ENCODE measurements at regions not wholly inside any gene's neighbourhood (a gene's known extent, or its start where the extent isn't known, plus 50 kb on each side); places are given as distances from the start of the nearest gene placed in this dataset.
"Not testable (repeated sequence)": the region's sequence is repeated elsewhere in the genome, so short reads cannot be mapped to it uniquely, and the experiment has no call there.

DNA sequence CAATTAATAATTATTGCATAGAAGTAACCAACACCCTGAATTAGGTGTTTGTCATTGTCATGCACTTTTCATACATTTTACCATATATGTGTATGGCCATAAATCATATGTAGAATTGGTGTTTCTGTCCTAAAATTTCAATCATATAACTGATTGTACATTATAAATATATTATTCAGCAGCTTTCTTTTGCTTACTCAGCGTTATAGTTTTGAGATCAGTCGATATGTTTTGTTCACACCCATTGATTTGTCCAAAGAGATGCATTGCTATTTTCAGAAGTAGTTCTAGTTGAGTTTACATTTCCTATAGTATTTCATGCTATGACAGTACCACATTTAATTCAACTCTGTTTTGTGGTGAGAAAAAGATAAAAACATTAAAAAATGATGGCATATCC, 50.5 kb upstream of the PARP4 start:
- Mint-ChIP-seq H3K27ac (no peak overlapping the region), H3K4me1 (peaks cover 8 to 11% (median 10%) of the 10 kb centered on the region in 3 donors), H3K27me3 (peaks cover 35 to 53% of the 10 kb centered on the region in 2 donors), H3K9me3 (no peaks in the 10 kb centered on the region), H3K36me3 (no peaks in the 10 kb centered on the region), H3K4me3 (no peak overlapping the region)
- no peaks in the 10 kb centered on the region for H3K9me3 ChIP-seq (ENCODE audit: low read length)
- H3K36me3 ChIP-seq (ENCODE audit: insufficient read depth, low read length), result no peaks in the 10 kb centered on the region
- no peak overlapping the region for H3K4me3 ChIP-seq (ENCODE audit: low read length)
- CTCF ChIA-PET, result no interaction called here
- H3K27ac ChIP-seq (ENCODE audit: low read depth, low read length), result no peak overlapping the region
- no peaks in the 10 kb centered on the region for H3K27me3 ChIP-seq (ENCODE audit: insufficient read depth, low read length, poor library complexity, severe bottlenecking)
- H3K4me1 ChIP-seq (ENCODE audit: insufficient read depth, low read length), result no peaks in the 10 kb centered on the region
- POLR2A ChIA-PET, result no interaction called here
- DNase-seq, result no peak

DNA sequence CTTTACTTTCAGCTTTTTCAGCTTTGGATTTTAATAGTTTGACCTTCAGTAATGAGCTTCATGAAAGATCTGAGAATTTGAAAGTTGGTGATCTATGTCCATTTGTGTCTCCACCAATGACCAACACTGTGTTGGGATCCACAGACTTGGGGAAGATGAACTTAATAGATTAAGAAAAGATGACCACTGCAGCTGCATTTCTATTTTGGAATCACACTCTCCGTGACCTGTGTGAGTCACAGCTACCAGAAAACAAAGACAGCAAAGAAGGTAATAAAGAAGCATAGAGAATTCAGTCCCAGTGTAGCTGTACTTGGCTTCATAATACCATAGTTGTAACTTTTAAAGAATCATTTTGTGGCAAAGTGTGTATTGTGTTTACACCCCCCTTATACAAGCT, 51.4 kb upstream of the PARP4 start:
- Mint-ChIP-seq H3K27me3 (peaks cover 34 to 46% of the 10 kb centered on the region in 2 donors), H3K4me1 (peaks cover 8 to 11% (median 10%) of the 10 kb centered on the region in 3 donors)
- H3K27me3 ChIP-seq (ENCODE audit: insufficient read depth, low read length, poor library complexity, severe bottlenecking); H3K36me3 Mint-ChIP-seq; H3K9me3 ChIP-seq (ENCODE audit: low read length); H3K36me3 ChIP-seq (ENCODE audit: insufficient read depth, low read length); POLR2A ChIA-PET; H3K27ac ChIP-seq (ENCODE audit: low read depth, low read length); H3K9me3 Mint-ChIP-seq; H3K27ac Mint-ChIP-seq; H3K4me1 ChIP-seq (ENCODE audit: insufficient read depth, low read length); H3K4me3 Mint-ChIP-seq; DNase-seq; H3K4me3 ChIP-seq (ENCODE audit: low read length): not testable (repeated sequence)
- CTCF ChIA-PET, result interaction anchor here (1.1 kb wide), 1 partner anchor 10 kb away, joined by 4 read pairs; no protein-coding TSS in a partner anchor

DNA sequence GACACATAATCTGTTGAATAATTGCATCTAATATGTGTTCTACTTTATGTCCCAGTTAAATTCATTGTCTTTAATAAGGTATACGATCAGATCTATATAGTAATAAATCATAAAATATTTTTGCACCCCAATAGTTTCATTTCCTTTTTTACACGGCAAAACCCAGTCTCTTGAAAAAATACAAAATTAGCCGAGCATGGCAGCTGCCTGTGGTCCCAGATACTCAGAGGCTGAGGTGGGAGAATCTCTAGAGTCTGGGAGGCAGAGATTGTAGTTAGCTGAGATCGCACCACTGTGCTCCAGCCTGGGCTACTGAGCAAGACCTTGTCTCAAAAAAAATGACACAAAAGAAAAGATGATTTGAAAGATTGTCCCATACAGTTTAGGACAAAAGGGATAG, 52.3 kb upstream of the PARP4 start:
- H3K27ac Mint-ChIP-seq, result no peak overlapping the region
- Histone ChIP-seq H3K36me3 (ENCODE audit: insufficient read depth, low read length) (no peaks in the 10 kb centered on the region), H3K4me1 (ENCODE audit: insufficient read depth, low read length) (no peaks in the 10 kb centered on the region), H3K9me3 (ENCODE audit: low read length) (no peaks in the 10 kb centered on the region), H3K27ac (ENCODE audit: low read depth, low read length) (no peak overlapping the region), H3K27me3 (ENCODE audit: insufficient read depth, low read length, poor library complexity, severe bottlenecking) (no peaks in the 10 kb centered on the region), H3K4me3 (ENCODE audit: low read length) (no peak overlapping the region)
- ChIA-PET CTCF (no interaction called here), POLR2A (no interaction called here)
- peaks cover 25 to 43% of the 10 kb centered on the region in 2 donors for H3K27me3 Mint-ChIP-seq
- H3K9me3 Mint-ChIP-seq, result no peaks in the 10 kb centered on the region
- no peaks in the 10 kb centered on the region for H3K36me3 Mint-ChIP-seq
- DNase-seq, result no peak
- no peak overlapping the region for H3K4me3 Mint-ChIP-seq
- H3K4me1 Mint-ChIP-seq, result peaks cover under 1 to 3% (median under 1%) of the 10 kb centered on the region in 3 donors

DNA sequence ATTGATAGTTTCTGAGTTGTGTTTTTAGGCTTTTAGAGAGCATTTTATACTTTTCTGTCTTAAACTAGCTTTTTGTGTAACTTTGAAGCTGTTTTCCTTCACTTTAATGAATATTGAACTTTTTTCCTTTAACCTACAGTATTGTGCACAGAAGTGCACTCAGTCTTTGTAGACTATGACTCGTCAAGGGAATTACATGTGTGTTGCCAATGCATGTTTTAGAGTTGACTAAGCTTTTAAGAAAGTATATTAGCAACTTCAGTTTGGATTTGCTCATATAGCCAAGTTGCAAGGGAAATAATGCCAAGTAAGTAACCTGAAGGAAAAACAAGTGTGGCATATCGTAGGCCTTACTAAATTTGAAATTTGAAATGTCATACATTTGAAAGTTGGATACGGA, 55.0 kb upstream of the PARP4 start:
- H3K9me3 ChIP-seq (ENCODE audit: low read length); H3K27ac Mint-ChIP-seq; POLR2A ChIA-PET; H3K4me3 Mint-ChIP-seq; H3K36me3 Mint-ChIP-seq; DNase-seq; H3K4me1 Mint-ChIP-seq; H3K4me1 ChIP-seq (ENCODE audit: insufficient read depth, low read length); H3K9me3 Mint-ChIP-seq; H3K27me3 ChIP-seq (ENCODE audit: insufficient read depth, low read length, poor library complexity, severe bottlenecking); H3K27ac ChIP-seq (ENCODE audit: low read depth, low read length); H3K36me3 ChIP-seq (ENCODE audit: insufficient read depth, low read length); H3K4me3 ChIP-seq (ENCODE audit: low read length): not testable (repeated sequence)
- CTCF ChIA-PET, result interaction anchor here (0.8 kb wide), 1 partner anchor 12 kb away, joined by 3 read pairs; no protein-coding TSS in a partner anchor
- H3K27me3 Mint-ChIP-seq, result peaks cover 23 to 42% of the 10 kb centered on the region in 2 donors

DNA sequence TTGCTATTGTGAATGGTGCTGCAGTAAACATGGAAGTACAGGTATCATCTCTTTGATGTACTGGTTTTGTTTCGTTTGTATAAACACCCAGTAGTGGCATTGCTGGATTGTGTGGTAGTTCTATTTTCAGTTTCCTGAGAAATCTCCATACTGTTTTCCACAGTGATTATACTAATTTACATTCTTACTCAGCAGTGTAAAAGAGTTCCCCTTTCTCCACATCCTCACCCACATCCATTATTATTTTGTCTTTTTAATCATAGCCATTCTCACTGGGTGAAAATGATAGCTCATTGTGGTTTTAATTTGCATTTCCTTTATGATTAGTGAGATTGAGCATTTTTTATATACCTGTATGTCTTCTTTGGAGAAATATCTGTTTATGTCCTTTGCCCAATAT, 62.3 kb upstream of the PARP4 start:
- Histone ChIP-seq H3K9me3 (ENCODE audit: low read length) (no peaks in the 10 kb centered on the region), H3K4me3 (ENCODE audit: low read length) (no peak overlapping the region), H3K27me3 (ENCODE audit: insufficient read depth, low read length, poor library complexity, severe bottlenecking) (no peaks in the 10 kb centered on the region), H3K4me1 (ENCODE audit: insufficient read depth, low read length) (no peaks in the 10 kb centered on the region), H3K27ac (ENCODE audit: low read depth, low read length) (no peak overlapping the region), H3K36me3 (ENCODE audit: insufficient read depth, low read length) (no peaks in the 10 kb centered on the region)
- Mint-ChIP-seq H3K27ac (no peak overlapping the region), H3K4me3 (no peak overlapping the region), H3K9me3 (peaks cover 10 to 16% (median 11%) of the 10 kb centered on the region in 5 donors), H3K27me3 (peaks cover 7 to 19% of the 10 kb centered on the region in 2 donors), H3K4me1 (no peaks in the 10 kb centered on the region), H3K36me3 (peaks cover 0 to 13% (median 4%) of the 10 kb centered on the region in 3 donors)
- POLR2A ChIA-PET, result no interaction called here
- CTCF ChIA-PET, result no interaction called here
- no peak for DNase-seq

DNA sequence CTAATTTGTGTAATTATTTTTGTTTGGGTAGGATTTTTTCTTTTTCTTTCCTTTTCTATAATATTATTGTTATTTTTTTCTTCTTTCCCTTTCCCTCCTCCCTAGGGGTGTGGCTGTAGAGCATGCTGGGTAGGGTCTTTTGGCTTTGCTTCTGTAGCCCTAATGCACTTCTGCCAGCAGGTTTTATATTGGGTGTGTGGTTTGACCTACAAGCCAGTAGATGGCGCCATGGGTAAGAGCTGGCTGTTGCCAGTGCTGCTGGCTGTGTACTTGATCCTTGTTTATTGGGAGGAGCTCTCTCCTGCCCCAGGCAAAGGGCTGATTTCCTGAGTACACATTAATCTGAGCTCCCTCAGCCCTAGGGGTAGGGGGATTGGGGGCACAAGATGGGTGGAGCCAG, 67.7 kb upstream of the PARP4 start:
- POLR2A ChIA-PET; H3K27me3 Mint-ChIP-seq; H3K9me3 ChIP-seq (ENCODE audit: low read length); H3K4me1 ChIP-seq (ENCODE audit: insufficient read depth, low read length); H3K27ac Mint-ChIP-seq; H3K27ac ChIP-seq (ENCODE audit: low read depth, low read length); H3K27me3 ChIP-seq (ENCODE audit: insufficient read depth, low read length, poor library complexity, severe bottlenecking); H3K4me3 ChIP-seq (ENCODE audit: low read length); H3K36me3 ChIP-seq (ENCODE audit: insufficient read depth, low read length): not testable (repeated sequence)
- peak in 2 of 5 donors; percentile 33 to 34 for DNase-seq
- CTCF ChIA-PET, result interaction anchor here (0.8 to 3.5 kb wide), 11 partner anchors 11 to 388 kb away, joined by 3 to 16 read pairs (median 4); no protein-coding TSS in a partner anchor
- Mint-ChIP-seq H3K4me3 (peak overlapping the region in 1 of 7 donors; percentile 37), H3K4me1 (peaks cover 4 to 27% (median 17%) of the 10 kb centered on the region in 3 donors), H3K36me3 (peaks cover 0 to 12% (median 4%) of the 10 kb centered on the region in 3 donors), H3K9me3 (peaks cover 10 to 12% (median 11%) of the 10 kb centered on the region in 5 donors)

DNA sequence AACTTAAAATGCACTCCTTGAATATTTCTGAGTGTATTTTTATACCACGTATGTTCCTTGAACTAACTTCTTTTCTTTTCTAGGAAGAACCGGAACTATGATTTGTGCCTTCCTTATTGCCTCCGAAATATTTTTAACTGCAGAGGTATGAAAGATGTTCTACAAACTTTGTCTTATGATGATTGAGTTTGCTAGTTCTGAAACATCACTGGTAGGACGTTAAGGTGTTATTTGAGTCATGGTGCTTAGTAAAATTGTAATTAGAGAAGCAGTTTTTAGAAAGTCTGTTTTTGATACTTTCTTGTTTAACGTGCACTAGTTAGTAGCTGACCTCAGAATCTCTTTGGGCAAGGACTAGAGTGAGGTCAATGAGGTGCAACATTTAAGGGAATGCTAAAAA, 69.0 kb upstream of the PARP4 start:
- Mint-ChIP-seq H3K4me1 (peaks cover 4 to 27% (median 17%) of the 10 kb centered on the region in 3 donors), H3K4me3 (peak overlapping the region in 3 of 7 donors; percentile 19 to 59 (median 49))
- H3K4me3 ChIP-seq (ENCODE audit: low read length); H3K9me3 Mint-ChIP-seq; H3K27me3 ChIP-seq (ENCODE audit: insufficient read depth, low read length, poor library complexity, severe bottlenecking); POLR2A ChIA-PET; H3K9me3 ChIP-seq (ENCODE audit: low read length); H3K36me3 ChIP-seq (ENCODE audit: insufficient read depth, low read length); H3K27me3 Mint-ChIP-seq; H3K27ac Mint-ChIP-seq; H3K4me1 ChIP-seq (ENCODE audit: insufficient read depth, low read length); DNase-seq; H3K27ac ChIP-seq (ENCODE audit: low read depth, low read length); H3K36me3 Mint-ChIP-seq: not testable (repeated sequence)
- CTCF ChIA-PET, result interaction anchor here (1.0 to 3.5 kb wide), 3 partner anchors 37 to 145 kb away, joined by 4 to 16 read pairs (median 6); no protein-coding TSS in a partner anchor

DNA sequence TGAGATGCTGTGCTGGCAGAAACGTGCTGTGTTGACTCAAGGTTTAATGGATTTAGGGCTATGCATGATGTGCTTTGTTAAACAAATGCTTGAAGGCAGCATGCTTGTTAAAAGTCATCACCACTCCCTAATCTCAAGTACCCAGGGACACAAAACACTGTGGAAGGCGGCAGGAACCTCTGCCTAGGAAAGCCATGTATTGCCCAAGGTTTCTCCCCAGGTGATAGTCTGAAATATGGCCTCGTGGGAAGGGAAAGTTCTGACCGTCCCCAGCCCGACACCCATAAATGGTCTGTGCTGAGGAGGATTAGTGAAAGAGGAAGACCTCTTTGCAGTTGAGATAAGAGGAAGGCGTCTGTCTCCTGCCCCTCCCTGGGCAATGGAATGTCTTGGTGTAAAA, 79.1 kb upstream of the PARP4 start:
- H3K4me1 ChIP-seq (ENCODE audit: insufficient read depth, low read length); H3K27ac Mint-ChIP-seq; H3K36me3 Mint-ChIP-seq; POLR2A ChIA-PET; H3K27me3 ChIP-seq (ENCODE audit: insufficient read depth, low read length, poor library complexity, severe bottlenecking); DNase-seq; H3K9me3 Mint-ChIP-seq; H3K36me3 ChIP-seq (ENCODE audit: insufficient read depth, low read length); H3K4me1 Mint-ChIP-seq; H3K4me3 ChIP-seq (ENCODE audit: low read length); H3K9me3 ChIP-seq (ENCODE audit: low read length); CTCF ChIA-PET; H3K27ac ChIP-seq (ENCODE audit: low read depth, low read length); H3K27me3 Mint-ChIP-seq: not testable (repeated sequence)
- peak overlapping the region in 1 of 7 donors; percentile 27 for H3K4me3 Mint-ChIP-seq
